Natural killer cell (primary cell): ENCODE measurements at regions not wholly inside any gene's neighbourhood (a gene's known extent, or its start where the extent isn't known, plus 50 kb on each side); places are given as distances from the start of the nearest gene placed in this dataset.

Experiments used
- ATAC-seq, 3 donors: fragments of 150-1000 bp in 2 of 3; fragments of 200-7000 bp in 1 of 3; cut with Tn5 transposase; 1 replicate in 1 of 3; 2 replicates in 2 of 3; pipeline ENCODE4 v1.10.0; 2021; ENCODE audit warnings: mild to moderate bottlenecking in 2 of 3, moderate library complexity in 2 of 3
- DNase-seq, 2 donors: peaks; one replicate each; pipeline versions ENCODE4 v3.0.0 to v3.0.0-alpha.2; 2013 to 2021; ENCODE audit warnings: mixed read lengths in 1 of 2
- H3K27ac ChIP-seq: one replicate; pipeline ENCODE4 v1.5.1; 2013; ENCODE audit warnings: mild to moderate bottlenecking, low read length
- H3K27me3 ChIP-seq: one replicate; pipeline ENCODE4 v1.6.1; 2013; ENCODE audit warnings: low read length; ENCODE audit not compliant: control insufficient read depth, insufficient read depth
- H3K36me3 ChIP-seq: one replicate; pipeline ENCODE4 v1.6.1; 2013; ENCODE audit warnings: low read length; ENCODE audit not compliant: control insufficient read depth, insufficient read depth
- H3K4me1 ChIP-seq: one replicate; pipeline ENCODE4 v1.6.1; 2013; ENCODE audit warnings: low read length; ENCODE audit not compliant: control insufficient read depth, insufficient read depth
- H3K4me3 ChIP-seq: one replicate; pipeline ENCODE4 v1.5.1; 2013; ENCODE audit warnings: low read length
- H3K9me3 ChIP-seq: one replicate; pipeline ENCODE4 v1.6.1; 2013; ENCODE audit warnings: low read length; ENCODE audit not compliant: control insufficient read depth, insufficient read depth
- H3K27ac Mint-ChIP-seq, 2 donors: one replicate each; pipeline ENCODE4 v1.8.0; 2022; ENCODE audit warnings: mild to moderate bottlenecking in 2 of 2, mixed read lengths in 2 of 2, moderate library complexity in 1 of 2
- H3K27me3 Mint-ChIP-seq, 2 donors: one replicate each; pipeline ENCODE4 v1.8.0; 2022; ENCODE audit warnings: low read depth in 2 of 2, mixed read lengths in 2 of 2
- H3K36me3 Mint-ChIP-seq: one replicate; pipeline ENCODE4 v1.8.0; 2022; ENCODE audit warnings: mixed read lengths
- H3K4me1 Mint-ChIP-seq, 2 donors: one replicate each; pipeline ENCODE4 v1.8.0; 2022; ENCODE audit warnings: mixed read lengths in 2 of 2
- H3K4me3 Mint-ChIP-seq: one replicate; pipeline ENCODE4 v1.8.0; 2022; ENCODE audit warnings: mild to moderate bottlenecking, moderate library complexity, mixed read lengths
- H3K9me3 Mint-ChIP-seq, 2 donors: one replicate each; pipeline ENCODE4 v1.8.0; 2022; ENCODE audit warnings: mixed read lengths in 2 of 2
- WGBS: methylation state at CpG from one replicate; pipeline ENCODE4 v1.1.7; 2013; ENCODE audit warnings: missing lambda C conversion rate; ENCODE audit not compliant: insufficient coverage; 5-methylcytosine and 5-hydroxymethylcytosine counted together
- intact Hi-C: fragments of 100-400 bp; cut with micrococcal nuclease; formaldehyde crosslinking; loops from one replicate; pipeline ENCODE4 v1.14.2; 2022
- TF ChIP-seq, protein P1 (sequence below): fragments of 200-600 bp; IDR thresholded peaks from one replicate; pipeline ENCODE4 v1.8.0; 2022; ENCODE audit warnings: antibody characterized with exemption

DNA sequence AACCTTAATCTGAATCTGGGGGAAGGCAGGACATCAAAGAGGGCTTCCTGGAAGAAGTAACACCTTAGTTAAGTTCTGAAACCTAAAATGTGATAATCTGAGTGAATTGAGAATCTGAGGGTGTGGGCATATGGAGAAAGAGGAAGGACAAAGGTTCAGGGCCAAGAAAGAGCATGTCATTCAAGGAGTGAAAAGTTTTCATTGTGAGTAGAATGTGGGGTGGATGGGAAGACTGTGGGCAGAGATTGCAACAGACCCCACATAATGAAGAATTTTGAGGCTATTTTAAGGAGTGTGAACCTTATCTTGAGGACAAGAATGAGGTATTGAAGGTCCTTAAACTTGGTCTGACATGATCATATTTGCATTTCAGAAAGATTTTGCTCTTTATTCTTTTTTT is 227.2 kb downstream of the PTGER3 start:
- Histone ChIP-seq H3K4me1 (no peaks in the 10 kb centered on the region), H3K27ac (no peak overlapping the region), H3K4me3 (no peak overlapping the region), H3K36me3 (no peaks in the 10 kb centered on the region), H3K27me3 (no peaks in the 10 kb centered on the region), H3K9me3 (no peaks in the 10 kb centered on the region)
- no peak overlapping the region for H3K4me3 Mint-ChIP-seq
- peaks cover 0 to 3% of the 10 kb centered on the region in 2 donors for H3K9me3 Mint-ChIP-seq
- peaks cover 6% of the 10 kb centered on the region for H3K36me3 Mint-ChIP-seq
- peaks cover 2 to 9% of the 10 kb centered on the region in 2 donors for H3K27me3 Mint-ChIP-seq
- DNase-seq (no peak), ATAC-seq (no peak)
- no peak overlapping the region for H3K27ac Mint-ChIP-seq
- intact Hi-C loops: no loop called here
- TF ChIP-seq, protein P1, sequence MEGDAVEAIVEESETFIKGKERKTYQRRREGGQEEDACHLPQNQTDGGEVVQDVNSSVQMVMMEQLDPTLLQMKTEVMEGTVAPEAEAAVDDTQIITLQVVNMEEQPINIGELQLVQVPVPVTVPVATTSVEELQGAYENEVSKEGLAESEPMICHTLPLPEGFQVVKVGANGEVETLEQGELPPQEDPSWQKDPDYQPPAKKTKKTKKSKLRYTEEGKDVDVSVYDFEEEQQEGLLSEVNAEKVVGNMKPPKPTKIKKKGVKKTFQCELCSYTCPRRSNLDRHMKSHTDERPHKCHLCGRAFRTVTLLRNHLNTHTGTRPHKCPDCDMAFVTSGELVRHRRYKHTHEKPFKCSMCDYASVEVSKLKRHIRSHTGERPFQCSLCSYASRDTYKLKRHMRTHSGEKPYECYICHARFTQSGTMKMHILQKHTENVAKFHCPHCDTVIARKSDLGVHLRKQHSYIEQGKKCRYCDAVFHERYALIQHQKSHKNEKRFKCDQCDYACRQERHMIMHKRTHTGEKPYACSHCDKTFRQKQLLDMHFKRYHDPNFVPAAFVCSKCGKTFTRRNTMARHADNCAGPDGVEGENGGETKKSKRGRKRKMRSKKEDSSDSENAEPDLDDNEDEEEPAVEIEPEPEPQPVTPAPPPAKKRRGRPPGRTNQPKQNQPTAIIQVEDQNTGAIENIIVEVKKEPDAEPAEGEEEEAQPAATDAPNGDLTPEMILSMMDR: no peak
- H3K4me1 Mint-ChIP-seq: no peaks in the 10 kb centered on the region

DNA sequence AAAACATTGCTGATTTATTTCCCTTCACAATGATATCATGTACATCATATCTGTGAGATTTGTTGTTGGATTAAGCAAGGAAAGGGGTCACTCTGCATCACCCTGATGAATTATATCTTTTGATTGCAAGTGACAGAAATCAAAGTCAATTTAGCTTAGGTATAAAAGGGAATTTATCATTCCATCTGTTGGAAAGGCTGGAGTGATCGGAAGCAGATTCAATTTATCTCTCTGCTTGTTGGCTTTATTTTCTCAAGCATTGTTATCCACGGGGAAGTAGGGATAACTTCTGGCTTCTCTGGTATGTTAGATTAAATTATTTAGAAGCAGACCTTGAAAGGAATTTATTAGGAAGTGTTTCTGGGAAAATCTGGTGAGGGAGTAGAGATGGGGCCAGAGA is 226.6 kb downstream of the PTGER3 start:
- H3K27ac ChIP-seq: no peak overlapping the region
- no peaks in the 10 kb centered on the region for H3K9me3 ChIP-seq
- no peaks in the 10 kb centered on the region for H3K36me3 ChIP-seq
- no peaks in the 10 kb centered on the region for H3K4me1 ChIP-seq
- peaks cover 0 to 3% of the 10 kb centered on the region in 2 donors for H3K9me3 Mint-ChIP-seq
- H3K36me3 Mint-ChIP-seq: peaks cover 6% of the 10 kb centered on the region
- H3K4me3 ChIP-seq: no peak overlapping the region
- intact Hi-C loops: no loop called here
- ATAC-seq (no peak), DNase-seq (no peak)
- no peak overlapping the region for H3K27ac Mint-ChIP-seq
- 64% methylated on average over 2 of the region's 2 CpGs for WGBS
- TF ChIP-seq, protein P1: no peak
- H3K27me3 ChIP-seq: no peaks in the 10 kb centered on the region
- no peak overlapping the region for H3K4me3 Mint-ChIP-seq
- H3K4me1 Mint-ChIP-seq: no peaks in the 10 kb centered on the region
- H3K27me3 Mint-ChIP-seq: peaks cover 2 to 9% of the 10 kb centered on the region in 2 donors

DNA sequence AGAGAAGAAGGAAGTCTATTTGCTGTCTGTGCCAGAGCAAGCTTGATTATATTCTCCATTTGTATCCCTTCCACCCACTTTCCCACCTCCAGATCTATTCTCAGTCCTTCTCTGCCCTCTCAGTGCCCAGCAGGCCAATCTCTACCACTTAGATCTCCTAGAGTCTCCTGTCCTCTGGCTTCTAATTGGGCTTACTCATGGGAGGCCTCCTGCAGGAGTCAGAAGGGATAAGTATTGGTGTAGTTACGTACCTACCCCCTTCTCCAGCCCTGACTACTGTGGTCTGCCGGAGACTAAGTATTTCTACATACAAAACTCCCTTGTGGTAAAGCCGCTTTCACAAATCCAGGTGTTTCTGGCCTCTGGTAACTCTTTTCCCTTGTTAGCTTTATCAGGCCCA is 221.2 kb downstream of the PTGER3 start:
- ATAC-seq (no peak), DNase-seq (no peak)
- intact Hi-C loops: no loop called here
- H3K27ac Mint-ChIP-seq: no peak overlapping the region
- 89% methylated on average over 3 of the region's 3 CpGs for WGBS
- H3K4me1 Mint-ChIP-seq: no peaks in the 10 kb centered on the region
- Histone ChIP-seq H3K27ac (no peak overlapping the region), H3K4me3 (no peak overlapping the region), H3K36me3 (no peaks in the 10 kb centered on the region), H3K27me3 (no peaks in the 10 kb centered on the region), H3K9me3 (no peaks in the 10 kb centered on the region), H3K4me1 (no peaks in the 10 kb centered on the region)
- H3K27me3 Mint-ChIP-seq: peaks cover 7 to 18% of the 10 kb centered on the region in 2 donors
- H3K9me3 Mint-ChIP-seq: peaks cover 2 to 5% of the 10 kb centered on the region in 2 donors
- peaks cover 12% of the 10 kb centered on the region for H3K36me3 Mint-ChIP-seq
- TF ChIP-seq, protein P1: no peak
- H3K4me3 Mint-ChIP-seq: no peak overlapping the region

DNA sequence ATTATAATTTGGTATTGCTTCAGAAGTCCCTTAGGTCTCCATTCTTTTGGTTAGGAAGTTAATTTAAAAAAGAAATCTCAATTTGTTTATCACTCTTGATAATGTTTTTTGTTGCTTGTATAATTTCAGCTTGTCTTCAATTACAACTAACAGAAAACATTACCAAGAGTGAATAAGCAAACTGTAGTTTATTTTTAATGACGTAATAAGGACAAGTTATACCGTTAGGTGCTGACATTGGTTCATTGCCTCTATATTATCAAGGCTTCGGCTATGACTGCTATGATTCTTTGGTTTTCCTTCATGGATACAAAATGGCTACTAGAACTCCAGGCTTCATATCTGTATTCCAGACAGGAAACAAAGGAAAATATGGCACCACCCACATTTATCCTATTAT is 220.6 kb downstream of the PTGER3 start:
- Mint-ChIP-seq H3K4me1 (no peaks in the 10 kb centered on the region), H3K27me3 (peaks cover 7 to 18% of the 10 kb centered on the region in 2 donors), H3K9me3 (peaks cover 2 to 6% of the 10 kb centered on the region in 2 donors), H3K4me3 (no peak overlapping the region), H3K27ac (no peak overlapping the region), H3K36me3 (peaks cover 12% of the 10 kb centered on the region)
- Histone ChIP-seq H3K4me3 (no peak overlapping the region), H3K36me3 (no peaks in the 10 kb centered on the region), H3K4me1 (no peaks in the 10 kb centered on the region), H3K27me3 (no peaks in the 10 kb centered on the region), H3K27ac (no peak overlapping the region), H3K9me3 (no peaks in the 10 kb centered on the region)
- intact Hi-C loops: no loop called here
- ATAC-seq: no peak
- TF ChIP-seq, protein P1: no peak
- DNase-seq: no peak
- WGBS: 100% methylated on average over 3 of the region's 3 CpGs
